GM12874 (cell line): ENCODE measurements at regions not wholly inside any gene's neighbourhood (a gene's known extent, or its start where the extent isn't known, plus 50 kb on each side); places are given as distances from the start of the nearest gene placed in this dataset.

Experiments
- TF ChIP-seq, protein P1 (sequence below): IDR thresholded peaks from 2 replicates; pipeline ENCODE4 v1.5.1; 2011; ENCODE audit warnings: low read depth, mild to moderate bottlenecking, control low read depth, low read length, moderate library complexity; ENCODE audit not compliant: insufficient read depth

GRCh38 chr4:133921280-133922195 lies 280.1 kb downstream of the PABPC4L start:
- TF ChIP-seq, protein P1, sequence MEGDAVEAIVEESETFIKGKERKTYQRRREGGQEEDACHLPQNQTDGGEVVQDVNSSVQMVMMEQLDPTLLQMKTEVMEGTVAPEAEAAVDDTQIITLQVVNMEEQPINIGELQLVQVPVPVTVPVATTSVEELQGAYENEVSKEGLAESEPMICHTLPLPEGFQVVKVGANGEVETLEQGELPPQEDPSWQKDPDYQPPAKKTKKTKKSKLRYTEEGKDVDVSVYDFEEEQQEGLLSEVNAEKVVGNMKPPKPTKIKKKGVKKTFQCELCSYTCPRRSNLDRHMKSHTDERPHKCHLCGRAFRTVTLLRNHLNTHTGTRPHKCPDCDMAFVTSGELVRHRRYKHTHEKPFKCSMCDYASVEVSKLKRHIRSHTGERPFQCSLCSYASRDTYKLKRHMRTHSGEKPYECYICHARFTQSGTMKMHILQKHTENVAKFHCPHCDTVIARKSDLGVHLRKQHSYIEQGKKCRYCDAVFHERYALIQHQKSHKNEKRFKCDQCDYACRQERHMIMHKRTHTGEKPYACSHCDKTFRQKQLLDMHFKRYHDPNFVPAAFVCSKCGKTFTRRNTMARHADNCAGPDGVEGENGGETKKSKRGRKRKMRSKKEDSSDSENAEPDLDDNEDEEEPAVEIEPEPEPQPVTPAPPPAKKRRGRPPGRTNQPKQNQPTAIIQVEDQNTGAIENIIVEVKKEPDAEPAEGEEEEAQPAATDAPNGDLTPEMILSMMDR = no peak

DNA sequence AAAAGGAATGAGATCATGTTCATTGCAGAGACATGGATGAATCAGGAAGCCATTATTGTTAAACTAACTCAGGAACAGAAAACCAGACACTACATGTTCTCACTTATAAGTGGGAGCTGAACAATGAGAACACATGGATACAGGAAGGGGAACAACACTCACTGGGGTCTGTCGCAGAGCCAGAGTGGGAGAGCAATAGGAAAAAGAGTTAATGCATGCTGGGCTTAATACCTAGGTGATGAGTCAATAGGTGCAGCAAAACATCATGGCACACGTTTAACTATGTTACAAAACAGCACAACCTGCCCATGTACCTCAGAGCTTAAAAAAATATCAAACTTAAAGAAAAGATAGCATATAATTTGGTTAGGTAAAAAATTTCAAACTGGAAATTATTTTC lies 281.4 kb downstream of the PABPC4L start:
- TF ChIP-seq, protein P1 = no peak

DNA sequence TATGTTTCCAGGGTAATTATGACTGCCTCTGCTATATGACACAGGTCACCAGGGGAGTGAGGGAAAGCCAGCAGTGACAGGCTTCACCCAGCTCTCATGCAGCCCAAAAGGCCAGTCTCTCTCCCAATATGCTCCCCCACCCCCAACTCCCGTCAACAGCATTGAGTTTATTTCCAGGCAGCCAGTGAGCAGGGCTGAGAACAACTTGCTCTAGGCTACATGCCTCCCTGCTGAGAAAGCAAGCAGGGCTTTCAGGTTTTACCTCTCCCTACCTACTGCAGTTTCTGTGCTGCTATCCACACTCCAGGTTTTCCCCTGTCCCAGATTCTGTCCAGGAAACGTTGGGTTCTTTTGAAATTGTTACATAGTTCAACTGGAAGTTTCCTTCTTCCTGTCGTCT lies 291.4 kb downstream of the PABPC4L start:
- TF ChIP-seq, protein P1 = no peak

- TF ChIP-seq, protein P1 = no peak
These were observed 298.6 kb downstream of the PABPC4L start for GRCh38 chr4:133903029-133903428.

DNA sequence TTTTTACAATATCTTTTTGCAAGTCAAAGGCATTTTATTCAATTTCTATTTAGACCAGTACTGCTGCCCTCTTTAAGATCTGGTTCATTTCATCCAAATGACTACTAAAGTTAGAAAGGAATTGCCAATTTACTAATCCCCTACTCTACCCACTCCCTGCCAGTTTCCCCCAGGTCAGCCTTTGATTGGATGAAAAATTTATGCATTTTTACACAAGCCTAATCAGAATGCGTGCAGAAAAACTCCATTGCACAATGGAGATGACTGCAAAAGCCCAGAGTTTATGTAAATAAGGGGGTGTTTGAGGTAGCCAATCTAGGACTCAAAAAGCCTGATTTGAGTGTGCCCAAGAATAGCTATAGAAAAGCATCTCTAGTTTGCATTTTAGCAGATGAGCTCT lies 310.6 kb downstream of the PABPC4L start:
- TF ChIP-seq, protein P1 = no peak

GRCh38 chr4:133887723-133888122 lies 313.9 kb downstream of the PABPC4L start:
- TF ChIP-seq, protein P1 = no peak

- TF ChIP-seq, protein P1 = no peak
These were observed 332.1 kb downstream of the PABPC4L start for GRCh38 chr4:133869486-133869885.
